AG20443 (cell line): ENCODE measurements at regions not wholly inside any gene's neighbourhood (a gene's known extent, or its start where the extent isn't known, plus 50 kb on each side); places are given as distances from the start of the nearest gene placed in this dataset.
A peak's percentile ranks its signal among the peaks of the same experiment; 100 is the strongest.

Experiments used
- DNase-seq: peaks from one replicate; pipeline ENCODE4 v3.0.0; 2012; ENCODE audit warnings: low spot score, mixed read lengths

DNA sequence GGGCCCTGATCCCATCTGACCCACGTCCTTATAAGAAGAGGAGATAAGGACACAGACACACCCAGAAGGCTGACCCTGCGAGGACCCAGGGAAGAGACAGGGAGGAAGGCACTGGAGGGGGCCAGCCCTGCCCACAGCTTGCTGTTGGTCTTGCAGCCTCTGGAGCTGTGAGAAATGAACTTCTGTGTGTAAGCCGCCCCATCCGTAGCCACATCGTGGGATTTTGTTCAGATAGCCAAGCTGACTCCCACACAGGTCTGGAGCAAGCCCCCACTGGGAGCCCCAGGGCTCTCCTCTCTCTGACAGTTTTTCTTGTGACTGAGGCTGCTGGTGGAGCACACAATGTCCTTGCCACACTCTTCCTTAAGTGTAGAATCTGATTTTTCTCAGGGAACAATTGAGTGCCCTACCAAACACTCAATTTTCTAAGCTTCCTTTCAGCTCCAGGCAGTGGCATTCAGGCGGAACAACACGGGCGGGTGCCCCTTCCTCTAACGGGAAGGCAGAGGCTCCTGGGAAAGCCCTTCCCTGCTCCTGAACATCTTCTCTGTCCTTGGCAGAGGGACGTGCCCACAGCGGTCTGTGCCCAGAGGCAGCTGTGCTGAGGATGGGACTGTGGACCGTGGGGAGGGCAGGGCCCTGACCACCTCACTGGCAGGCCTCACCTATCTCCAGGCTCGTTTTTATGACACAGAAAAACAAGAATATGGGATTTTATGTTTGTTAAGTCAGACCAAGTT lies 160.6 kb upstream of the SHH start:
- DNase-seq = no peak

DNA sequence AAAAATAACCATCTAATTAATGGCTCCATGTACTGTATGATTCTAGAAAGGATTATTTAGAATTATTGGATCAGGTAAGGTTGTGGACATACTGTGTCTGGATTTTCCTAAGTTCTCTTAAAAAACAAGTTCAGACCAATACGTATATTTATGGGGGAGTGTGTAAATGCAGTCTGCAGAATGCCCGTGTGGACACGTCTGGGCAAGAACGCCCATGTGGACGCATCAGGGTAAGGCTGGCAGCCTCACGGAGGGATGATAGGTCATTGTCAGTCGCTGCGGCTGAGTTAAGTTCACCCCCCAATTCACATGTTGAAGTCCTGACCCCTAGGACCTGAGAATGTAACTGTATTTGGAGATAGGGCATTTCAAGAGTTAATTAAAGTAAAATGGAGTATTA lies 160.0 kb upstream of the SHH start:
- DNase-seq = no peak

DNA sequence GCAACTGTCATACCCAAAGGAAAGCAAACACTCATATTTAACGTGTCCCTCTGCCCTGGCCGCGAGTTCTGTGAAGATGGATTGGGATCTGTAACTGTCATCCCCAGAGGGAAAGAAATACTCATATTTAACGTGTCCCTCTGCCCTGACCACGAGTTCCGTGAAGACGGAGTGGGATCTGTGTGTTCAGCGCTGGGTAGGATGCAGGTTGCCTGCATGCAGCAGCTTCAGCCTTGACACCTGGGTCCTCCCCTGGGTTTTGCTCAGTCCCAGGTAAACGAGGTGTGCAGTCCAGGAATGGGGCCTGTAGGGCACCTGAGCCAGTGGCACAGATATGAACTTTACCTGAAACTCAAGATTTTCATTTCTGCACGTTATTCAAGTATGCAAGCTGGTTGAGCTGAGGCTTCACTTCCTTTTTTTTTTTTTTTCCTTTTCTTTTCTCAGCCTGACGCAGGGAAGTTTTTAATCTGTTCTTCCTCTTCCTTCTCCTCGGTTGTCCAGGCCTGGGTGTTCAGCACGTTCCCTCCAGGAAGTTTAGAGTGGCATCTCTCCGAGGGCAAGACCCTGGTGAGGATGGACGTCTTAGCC lies 159.0 kb upstream of the SHH start:
- no peak for DNase-seq

DNA sequence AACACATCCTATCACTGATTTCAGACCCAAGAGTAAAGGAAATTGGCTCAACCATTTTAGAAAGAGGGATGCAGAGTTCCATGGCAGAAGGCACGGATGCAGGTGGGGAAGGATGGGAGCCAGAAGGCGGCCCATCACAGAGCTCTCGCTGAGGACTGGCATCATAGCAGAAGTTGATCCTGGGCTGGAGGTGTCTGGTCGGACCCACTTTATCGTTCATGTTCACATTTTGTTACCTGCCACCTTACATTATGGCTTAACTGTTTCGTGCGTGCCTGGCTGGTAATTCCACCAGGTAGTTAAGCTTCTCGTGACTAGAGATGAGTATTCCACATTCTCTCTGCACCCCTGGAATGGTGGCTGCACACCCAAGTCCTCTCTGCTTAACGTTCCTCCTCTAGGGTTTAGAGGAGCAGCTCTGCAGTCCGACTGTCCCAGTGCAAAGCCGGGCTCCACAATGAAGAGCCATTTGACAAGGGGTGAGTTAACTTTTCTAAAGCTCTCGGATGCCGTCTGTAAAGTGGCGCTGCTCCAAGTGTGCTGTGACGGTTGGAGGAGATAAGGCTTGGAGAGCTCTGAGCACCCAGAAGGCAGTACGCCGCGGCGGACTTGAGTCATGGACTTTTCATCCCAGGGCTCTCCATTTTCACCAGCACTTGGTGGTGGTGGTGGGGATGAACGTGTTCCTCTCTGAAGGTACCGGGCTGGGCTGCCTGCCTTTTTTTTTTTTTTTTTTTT lies 157.1 kb upstream of the SHH start:
- no peak for DNase-seq

DNA sequence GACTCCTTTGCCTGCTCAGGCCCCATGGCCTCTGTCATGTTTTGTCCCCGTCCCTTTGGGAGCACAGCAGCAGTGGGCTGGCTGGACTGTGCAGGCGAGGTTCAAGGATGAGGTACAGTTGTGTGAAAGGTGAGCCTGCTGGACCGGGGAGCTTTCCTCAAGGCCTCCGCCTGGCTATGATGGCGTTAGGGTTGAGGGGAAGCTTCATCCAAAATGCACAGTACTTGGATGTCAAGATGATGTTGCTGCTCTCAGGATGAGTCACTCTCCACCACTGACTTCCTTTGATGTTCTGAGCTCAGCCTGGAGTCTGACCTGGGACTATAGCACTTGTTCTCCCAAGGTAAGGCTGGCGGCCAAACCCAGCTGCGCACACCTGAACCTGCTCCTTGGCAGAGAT lies 152.7 kb upstream of the SHH start:
- DNase-seq = no peak

DNA sequence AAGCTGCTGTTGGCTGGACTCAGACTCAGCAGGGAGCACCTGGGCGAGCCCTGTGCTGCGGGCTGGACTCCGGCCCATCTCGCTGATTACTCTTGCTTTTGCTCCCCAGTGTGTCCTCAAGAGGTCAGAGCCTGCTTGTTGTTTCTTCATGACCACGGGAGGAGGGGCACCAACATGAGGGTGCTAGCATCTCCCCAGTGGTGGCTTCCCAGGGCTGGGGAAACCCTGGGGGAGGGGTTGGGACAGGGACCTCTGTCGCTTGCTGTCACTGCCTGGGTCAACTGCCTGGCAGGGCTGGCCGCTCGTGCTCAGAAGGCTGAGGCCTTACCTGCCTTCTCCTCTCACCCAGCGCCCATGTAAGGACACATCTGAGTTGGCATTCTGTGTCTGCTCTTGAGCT lies 152.3 kb upstream of the SHH start:
- no peak for DNase-seq

DNA sequence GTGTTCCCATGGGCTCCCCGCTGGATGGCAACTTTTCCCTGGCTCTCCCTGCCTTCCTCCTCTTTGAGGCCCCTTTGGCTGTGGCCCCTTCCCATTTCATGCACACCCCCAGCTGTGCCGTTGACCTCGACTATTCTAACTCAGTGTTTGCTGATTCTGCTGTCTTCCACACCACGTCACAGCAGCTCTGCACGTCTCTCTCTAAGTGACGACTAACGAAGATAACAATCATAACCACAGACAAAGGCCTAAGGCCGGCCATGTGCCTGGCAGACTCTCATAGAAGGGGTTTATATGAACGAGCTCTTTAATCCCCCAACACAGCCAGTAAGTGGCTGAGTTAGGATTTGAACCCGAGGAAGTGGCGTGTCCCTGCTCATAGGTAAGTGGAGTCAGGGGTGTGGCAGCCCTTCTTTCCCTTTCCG lies 151.5 kb upstream of the SHH start:
- no peak for DNase-seq

DNA sequence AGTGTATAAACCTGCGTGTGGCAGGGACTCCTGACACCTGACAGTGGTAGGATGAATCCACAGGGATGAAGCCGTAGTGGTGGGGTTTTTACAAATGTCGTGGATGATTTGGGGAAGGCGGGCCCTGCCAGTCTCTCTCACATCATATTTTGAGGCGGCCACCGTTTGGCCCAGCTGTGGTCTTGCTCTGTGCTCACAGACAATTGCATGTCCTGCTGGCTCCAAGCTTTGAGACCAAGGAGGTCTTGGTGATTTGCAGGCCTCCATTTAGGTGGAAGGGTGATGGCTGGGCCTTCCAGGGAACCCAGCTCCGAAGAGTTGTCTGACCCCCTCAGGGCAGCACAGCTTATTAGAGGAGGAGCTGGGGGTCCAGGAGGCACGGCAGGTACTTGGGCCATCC lies 151.1 kb upstream of the SHH start:
- no peak for DNase-seq

DNA sequence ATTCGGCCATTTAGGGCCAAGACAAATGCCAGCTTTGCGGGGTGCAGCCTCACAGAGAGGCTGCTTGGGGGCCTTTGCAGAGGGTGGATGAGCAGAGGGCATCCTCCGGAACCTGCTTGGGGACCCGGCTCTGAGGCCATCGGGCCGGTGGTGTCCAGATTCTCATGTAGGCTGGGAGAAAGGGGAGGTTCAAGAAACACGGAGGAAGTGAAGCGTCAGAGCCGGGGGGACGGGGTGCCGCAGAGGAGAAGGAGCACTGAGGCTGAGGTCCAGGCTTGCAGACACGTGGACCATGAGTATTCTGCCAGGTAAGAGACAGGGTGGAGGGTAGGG lies 150.7 kb upstream of the SHH start:
- no peak for DNase-seq

DNA sequence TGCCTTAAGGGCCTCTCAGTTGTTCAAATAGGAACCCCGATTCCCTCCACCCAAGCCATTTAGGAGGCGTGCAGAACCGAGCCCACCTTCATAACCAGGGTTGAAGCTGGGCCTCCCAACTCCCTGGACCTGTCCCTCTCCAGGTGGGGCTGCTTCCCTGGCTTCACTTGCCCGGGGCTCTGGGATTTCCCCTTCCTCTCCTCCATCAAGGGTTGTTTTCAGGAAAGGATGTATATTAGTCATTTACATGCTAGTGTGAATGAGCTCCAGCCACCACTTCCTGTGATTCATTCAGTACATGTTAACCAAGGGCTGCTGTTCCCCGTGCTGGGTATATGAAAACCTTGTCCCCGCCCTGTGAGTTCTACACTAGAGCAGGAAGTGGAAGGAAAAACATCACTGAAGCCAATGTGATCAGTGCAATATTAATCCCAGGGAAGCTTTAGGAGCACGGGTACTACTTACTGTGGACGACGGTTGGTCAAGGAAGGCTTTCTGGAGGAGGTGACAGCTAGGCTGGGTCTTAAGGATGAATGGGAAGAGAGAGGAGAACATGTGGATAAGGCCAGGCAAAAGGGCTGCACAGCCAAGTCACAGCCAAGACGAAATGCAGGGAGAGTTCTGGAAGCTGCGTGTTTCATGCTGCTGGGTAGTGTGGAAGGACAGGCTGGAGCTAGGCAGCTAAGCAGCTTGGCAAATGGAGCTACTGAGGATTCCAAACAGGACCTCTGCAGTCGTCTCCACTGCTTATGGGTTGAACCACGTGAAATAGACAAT lies 150.1 kb upstream of the SHH start:
- no peak for DNase-seq

DNA sequence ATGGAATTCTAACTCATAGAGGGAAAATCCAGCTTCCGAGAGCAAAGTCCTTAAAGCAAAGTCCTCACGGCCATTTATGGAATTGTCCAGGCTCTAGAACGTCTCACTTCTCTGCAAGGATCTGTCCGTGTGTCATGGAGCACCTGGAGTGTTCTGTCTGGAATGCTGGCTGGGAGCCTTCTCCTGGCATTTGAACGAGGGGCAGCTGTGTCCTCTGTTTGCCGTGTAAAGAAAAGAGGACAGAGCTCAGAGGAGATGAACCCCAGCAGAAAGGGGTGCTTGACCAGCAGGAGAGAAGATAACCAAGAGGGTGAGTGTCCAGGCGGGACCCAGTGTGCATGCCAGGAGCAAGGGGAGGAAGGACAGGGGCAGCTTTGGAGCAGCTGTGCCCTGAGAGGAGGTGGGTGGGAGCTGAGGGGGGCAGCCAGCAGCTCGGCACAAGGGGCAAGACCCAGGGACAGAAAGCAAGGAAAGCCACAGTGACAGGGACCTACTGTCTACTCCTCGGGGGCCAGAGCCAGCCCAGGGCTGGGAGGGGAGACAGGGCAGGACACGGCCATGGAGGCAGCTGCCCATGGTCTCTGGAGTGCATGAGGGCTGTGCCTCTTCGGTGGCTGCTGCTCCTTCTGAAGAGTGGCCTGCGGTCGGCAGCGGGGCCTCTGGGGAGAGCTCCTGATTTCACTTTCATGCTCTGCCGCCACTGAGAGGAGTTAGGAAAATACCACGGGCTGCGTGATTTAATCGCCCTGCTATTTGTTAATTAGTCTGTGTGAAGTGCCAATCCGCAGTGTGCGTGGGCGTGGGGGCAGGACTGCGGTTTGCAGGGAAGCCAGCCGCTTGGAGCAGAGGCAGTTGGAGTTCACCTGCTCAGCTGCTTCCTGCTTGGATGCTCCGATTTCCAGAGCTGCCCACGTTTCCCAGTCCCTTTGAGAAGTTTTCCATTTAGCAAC lies 149.3 kb upstream of the SHH start:
- no peak for DNase-seq

DNA sequence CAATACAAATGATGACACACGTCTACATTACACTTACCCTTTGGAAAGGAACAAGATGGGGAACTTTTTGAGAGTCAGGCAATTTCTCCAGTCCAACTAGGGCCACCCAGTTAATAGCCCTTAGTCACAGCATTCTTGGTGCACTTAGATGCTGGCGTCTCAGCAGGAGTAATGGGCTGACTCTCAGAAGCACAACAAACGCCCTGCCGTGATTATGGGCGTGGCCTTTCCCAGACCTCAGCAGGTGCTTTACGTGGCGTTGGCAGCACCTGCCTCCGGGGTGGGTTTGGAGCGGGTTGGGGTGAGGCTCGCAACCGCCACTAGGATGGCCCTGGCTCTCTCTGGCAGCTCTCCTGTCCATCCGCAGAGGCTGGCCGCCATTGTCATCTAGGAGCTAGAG lies 147.6 kb upstream of the SHH start:
- no peak for DNase-seq

DNA sequence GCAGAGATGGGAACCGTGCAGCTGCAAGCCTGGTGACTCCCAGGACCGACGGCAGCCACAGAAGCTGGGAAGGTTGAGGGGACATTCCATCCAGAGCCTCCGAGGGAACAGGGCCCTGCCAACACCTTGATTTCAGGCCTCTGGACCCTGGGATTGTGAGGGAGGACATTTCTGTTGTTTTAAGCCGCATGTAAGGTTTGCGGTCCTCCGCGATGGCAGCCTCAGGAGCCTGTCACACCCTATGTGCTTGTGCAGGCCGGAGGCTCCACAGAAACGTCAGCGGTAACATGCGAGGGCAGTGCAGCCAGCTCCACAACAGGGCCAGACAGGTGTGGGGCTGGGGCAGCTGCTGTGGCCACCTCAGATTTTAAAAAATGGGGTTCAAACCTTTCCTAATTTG lies 144.7 kb upstream of the SHH start:
- DNase-seq = no peak

DNA sequence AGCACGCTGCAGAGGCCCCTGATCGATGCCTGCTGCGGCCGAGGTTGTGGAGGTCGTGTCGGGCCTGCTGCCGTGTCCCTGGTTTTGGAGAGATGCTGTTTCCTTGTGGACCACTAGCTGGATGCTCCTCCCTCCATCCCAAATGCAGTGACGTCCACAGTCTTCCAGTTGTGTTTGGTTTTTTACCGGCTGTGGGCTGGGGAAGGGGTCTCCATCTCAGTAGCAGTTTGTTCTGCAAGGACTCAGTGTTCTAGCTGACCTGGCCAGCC lies 143.0 kb upstream of the SHH start:
- no peak for DNase-seq

DNA sequence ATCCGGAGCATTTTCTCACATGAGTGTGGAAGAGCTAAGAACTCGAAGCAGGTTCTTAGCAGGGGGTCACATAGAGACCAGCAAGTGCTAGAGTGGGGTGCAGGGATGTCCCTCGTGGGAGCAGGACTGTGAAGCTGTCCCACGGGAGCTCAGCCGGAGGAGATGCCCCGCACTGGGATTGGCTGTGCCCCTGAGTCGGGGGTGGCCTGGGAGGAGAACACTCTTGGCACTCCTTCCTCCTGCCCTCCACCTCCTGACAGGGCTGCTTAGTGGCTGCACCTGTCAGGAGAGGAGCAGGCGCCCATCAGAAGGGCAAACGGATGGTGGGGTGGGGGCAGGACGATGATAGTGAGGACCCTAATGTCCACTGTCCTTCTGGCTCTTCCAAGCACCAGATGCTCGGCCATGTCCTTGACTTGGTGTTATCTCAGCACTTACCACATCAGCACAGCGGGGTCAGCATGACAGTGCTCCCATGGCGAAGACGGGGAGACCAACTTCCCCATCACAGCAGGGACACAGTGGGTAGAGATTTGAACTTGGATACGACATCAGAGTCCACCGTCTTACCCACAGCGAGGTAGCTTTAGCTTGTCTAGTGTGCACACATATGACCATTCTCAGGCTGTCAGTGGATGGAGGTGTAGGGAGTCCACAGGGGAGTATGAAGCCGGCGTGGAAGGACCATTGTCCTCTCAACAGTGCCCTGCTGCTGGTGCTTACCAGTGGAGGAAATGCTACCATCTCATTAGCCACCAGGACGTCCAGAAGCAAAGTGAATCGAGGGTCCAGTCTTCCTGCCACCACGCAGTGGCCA lies 142.5 kb upstream of the SHH start:
- no peak for DNase-seq

DNA sequence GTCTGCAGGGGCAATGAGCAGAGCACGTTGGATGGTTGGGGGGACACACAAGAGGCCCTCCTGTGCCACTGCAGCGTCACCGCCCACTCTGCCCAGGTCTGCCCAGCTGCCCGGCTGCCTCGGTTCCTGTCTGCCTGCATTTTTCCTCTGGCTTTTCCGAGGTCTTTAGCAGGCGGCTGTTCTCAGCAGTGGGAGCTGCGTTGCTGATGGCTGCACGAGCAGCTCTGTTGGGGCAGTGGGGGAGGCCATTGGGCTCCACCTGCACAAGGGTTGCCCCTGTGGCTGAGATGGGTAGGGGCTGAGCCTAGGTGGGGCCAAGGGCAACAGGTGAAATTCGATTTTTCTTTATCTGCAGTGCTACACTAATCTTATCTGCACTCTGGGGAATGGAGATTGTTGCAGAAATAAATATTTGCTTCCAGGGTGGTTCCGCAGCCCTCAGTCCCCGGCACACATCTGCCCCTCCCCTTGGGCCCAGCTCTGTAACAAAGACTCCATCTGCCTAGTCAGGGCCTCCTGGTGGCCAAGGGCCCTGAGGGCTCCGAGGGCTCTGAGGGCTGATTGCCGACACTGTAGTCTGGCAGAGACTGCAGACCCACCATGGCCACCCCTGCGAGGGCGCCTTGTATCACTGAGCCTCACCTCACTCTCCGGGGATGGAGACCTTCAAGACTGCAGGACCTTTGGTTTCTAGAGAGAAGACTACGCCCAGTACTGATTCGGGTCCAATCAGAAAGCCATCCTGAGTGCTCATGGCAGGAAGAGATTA lies 141.7 kb upstream of the SHH start:
- no peak for DNase-seq

DNA sequence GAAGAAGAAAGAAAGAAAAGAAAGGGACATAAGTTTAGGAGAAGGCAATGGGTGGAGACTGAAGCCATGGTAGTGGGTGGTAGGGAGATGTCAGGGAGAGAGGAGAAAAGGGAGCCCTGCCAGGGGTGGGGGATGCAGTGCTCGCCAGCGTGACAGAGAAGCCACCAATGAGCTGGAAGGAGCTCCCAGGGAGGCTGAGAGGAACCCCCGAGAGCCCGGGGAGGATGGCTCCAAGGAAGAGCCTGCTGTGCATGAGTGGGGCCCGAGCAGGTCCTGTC lies 141.2 kb upstream of the SHH start:
- no peak for DNase-seq

DNA sequence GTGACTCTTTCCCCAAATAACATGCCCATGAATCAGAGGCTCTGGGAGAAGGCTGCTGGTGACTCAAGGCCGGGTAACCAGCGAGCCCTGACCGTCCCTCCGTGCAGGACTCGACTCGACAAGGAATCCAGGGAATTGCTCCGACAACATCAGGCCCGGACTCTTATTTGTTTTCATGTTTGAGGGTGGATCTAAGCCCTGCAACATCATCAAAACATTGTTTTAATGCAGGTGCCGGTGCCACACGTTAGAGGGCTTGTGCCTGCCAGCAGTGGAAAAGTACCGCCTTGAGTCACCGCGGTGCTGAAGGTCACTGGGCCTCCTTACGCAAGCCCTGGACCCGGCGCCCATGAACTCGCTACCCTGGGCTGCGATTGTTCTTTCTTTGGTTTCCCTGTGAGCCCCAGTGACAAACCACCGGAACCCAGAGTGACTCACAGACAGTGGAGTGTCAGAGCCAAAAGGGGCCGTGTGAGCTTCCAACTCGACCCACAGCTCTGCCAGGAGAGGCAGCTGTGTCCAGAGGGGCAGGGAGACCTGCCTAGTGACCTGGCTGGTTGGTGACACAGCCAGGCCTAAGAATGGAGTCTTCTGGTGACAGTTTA lies 139.4 kb upstream of the SHH start:
- peak; percentile 26 for DNase-seq

DNA sequence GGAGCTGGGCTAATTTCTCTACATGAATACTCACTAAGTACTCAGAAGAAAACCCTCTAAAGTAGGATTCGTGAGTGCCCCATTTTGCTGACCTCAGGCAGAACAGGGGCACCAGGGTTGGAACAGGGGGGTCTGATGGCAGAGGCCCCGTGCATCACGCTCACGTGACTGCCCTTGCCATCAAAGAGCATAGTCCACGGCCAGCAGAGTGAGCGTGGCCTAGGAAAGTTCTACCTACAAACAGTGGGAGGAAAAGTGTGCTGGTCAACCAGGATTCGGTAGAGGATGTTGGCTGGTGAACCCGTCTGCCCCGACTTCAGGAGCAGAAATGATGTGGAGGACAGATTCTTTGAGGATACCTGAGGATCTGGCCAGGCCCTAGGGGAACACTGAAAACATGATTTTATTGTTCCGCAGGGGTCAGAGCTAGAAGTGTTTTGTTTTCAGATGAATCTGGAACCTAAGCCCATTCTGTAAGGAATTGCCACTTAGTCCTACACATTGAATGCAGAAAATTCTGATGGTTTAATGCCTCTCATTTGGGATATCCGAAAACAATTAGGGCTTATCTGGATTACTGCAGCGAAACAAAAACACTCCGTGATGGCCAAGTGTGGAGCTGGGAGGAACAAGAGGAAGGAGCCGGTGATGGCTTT lies 138.8 kb upstream of the SHH start:
- no peak for DNase-seq

DNA sequence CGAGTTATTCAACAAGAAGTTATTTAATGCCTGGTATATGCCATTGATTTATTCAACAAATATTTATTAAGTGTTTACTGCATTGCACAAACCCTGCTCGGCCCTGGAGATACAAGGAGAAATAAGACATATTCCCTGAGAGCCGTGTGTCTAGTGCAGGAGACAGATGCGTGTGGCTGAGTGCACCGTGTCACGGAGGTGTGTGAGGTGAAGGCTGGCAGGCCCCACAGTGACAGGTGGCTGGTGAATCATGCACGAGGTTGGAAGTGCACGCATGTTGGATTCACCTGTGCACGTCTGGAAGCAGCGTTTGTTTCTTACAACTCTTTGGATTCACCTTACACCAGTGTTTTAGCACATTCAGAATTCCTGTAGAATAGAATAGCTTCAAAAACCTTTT lies 136.6 kb upstream of the SHH start:
- no peak for DNase-seq
